ENCODE measurements at regions not wholly inside any gene's neighbourhood (a gene's known extent, or its start where the extent isn't known, plus 50 kb on each side); places are given as distances from the start of the nearest gene placed in this dataset.
"Not testable (repeated sequence)": the region's sequence is repeated elsewhere in the genome, so short reads cannot be mapped to it uniquely, and the experiment has no call there.

DNA sequence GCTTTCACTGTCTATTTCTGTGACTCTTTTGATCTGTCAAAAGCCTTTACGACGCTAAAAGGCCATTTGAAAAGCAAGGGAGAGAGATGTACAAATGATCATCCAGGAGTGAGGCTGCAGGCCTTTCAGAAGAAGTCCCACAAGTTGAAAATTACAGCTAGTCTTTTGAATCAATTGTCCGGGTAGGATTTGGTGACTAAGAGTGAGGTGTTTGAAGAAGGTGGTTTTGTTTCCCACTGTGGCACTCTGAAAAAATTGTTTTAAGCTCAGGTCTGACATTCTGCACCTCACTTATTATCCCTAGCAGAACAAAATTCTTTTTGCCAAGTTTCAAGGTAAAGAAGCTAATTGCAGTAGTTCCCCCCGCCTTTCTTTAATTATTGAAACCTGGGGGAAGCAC, 50.8 kb upstream of the TMEM108 start:
- no peak for DNase-seq (ENCODE audit: low read depth)

DNA sequence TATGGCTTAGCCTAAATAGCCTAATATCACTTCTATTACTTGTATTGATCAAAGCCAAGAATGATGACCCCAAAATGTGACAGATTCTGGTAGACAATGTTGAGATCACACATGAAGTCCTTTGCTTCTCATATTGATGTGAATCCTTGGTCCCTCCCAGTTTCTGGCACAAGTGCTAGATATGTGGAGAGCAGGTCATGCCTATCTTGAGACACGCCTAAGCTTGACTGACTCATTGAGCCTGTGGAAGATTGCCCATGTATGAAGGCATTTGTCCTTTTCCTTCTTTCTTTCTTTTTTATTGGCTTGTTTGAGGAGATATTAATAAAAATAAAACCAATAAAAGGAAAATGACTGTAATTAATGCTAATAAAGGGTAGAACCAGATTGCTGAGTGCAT, 54.0 kb upstream of the TMEM108 start:
- DNase-seq (ENCODE audit: low read depth), result no peak

DNA sequence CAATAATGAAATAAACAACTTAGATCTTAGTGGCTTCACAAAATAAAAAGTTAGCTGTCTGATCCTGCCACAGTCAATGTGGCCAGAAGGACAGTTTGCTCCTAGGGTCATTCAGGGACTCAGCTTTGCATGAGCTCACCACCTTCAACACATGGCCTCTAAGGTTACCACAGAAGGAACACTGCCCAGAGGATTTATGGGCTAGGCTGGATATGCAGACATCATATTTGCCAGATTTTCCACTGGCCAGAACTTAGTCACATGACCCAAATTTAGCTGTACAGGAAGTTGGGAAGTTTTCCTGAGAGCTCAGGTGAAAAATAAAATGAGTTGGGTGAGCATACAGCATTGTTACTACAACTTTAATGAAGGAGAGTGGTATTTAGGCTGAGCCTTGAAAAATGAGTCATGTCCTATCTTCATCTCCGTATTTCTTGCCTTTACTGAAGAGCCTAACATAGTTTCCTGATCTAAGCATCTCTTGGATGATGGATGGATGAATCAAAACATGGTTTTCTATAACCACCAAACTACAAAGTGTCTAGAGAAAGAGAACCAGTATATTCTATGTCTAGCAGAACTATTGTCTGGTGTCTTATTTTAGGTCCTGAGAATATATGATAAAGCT, 54.9 kb upstream of the TMEM108 start:
- DNase-seq (ENCODE audit: low read depth), result no peak

DNA sequence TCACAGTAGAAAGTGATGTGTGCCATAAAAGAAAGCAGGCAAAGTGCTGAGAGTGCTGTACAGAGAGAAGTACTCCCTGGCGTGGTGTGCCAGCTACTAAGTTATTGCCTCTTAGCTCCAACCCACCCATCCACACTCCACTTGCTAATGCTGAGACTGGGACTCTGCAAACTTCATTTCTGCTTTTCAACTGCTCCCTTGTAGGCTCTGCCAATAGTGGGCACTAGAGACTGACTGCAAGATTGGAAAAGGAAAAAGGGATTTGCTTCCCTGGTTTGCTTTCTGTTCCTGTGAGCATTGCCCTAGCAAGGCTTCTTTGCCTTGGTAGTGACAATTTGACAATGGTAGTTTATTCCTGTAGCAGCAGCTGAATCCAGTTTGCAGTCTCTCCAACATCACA, 56.5 kb upstream of the TMEM108 start:
- no peak for DNase-seq (ENCODE audit: low read depth)

DNA sequence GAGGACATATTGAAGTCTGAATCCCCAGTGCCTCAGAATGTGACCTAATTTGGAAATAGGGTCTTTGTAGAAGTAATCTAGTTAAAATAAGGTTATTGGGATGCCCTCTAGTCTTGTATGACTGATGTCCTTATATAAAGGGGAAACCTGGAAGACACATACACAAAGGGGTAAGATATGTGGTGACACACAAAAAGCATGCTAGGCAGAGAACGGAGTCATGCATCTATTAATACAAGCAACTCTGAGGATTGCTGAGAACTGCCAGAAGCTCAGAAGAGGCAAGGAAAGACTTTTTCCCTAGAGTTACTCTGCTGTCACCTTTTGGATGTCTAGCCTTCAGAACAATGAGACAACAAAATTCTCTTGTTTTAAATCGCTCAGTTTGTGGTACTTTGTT, 58.1 kb upstream of the TMEM108 start:
- DNase-seq (ENCODE audit: low read depth), result no peak

DNA sequence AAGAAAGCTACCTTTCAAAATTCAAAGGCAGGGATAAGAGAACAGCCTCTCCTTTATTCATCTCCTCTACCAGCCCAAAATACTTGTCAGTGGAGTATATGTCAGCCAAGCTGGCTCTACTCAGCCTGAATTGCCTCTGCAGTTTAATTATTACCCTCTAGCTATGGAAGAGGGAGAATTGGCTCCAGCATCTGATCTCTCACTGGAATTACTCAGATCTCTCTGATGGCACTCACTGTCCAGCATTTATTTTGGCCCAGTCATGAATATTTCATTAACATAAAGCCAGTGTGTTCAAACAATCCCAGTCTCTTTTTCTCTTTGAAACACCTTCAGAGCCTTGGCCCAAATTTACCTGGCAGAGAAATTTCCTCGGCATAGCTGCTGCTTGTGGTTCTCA, 58.6 kb upstream of the TMEM108 start:
- no peak for DNase-seq (ENCODE audit: low read depth)

DNA sequence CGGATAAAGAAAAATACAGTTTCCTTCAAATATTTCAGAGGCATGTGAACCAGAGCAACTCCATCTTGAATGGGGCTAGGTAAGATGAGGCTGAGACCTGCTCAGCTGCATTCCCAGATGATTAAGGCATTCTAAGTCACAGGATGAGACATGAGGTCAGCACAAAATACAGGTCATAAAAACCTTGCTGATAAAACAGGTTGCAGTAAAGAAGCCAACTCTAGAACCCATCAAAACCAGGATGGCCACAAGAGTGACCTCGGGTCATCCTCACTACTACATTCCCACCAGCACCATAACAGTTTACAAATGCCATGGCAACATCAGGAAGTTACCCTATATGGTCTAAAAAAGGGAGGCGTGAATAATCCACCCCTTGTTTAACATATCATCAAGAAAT, 59.2 kb upstream of the TMEM108 start:
- DNase-seq (ENCODE audit: low read depth), result not testable (repeated sequence)

DNA sequence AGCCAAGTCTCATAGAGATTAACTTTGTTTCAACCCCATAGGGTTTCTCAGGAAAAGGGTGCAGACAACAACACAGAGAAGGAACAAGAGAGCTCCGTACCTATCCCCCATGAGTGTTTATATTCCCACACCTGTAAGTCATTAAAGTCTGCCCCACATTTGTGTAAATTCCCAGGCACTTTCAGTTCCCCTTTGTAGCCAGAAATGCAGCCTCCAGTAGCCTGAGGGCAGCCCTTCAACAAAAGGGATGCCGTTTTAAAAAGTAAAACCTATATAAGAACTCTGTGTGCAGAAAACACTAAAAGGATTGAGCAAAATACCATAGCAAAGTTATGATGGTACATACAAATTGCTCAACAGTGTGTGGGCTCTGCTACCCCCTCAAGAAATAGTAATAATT, 59.7 kb upstream of the TMEM108 start:
- no peak for DNase-seq (ENCODE audit: low read depth)

DNA sequence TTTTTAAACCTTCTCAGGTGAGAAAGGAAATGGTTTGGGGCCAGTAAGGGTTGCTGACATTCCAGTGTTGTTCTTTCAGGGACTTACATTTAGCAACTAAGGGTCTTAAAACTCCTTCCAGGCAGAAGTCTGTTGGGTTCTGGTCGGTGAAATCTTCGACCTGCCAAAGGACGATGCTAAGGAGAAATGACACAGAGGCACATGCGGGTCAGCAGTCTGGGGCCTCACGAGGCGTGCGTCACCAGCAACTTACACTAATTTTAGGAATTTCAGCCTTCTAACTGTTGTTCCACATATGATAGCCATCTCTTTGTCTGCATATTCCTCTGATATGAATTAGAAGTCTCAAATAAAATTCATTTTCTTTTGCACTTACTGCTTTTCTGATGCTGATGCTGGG, 64.1 kb upstream of the TMEM108 start:
- no peak for DNase-seq (ENCODE audit: low read depth)

DNA sequence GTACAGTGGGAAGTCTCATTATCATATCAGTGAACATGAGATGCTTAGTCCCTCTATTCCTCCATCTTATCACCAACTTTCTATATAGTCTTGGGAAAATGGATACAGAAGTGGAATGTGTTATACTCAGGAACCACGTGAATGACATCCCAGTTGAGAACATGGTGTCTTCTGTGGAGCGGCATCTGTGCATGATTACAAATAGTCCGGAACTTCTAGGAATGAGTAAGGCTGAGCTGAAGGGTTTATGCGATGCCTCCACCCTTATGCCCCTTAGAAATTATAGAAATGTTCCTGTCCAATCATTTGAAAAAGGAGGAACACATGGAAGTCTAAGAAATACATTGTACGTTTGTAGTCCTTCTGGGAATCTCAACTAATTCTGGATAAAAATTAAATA, 64.8 kb upstream of the TMEM108 start:
- DNase-seq (ENCODE audit: low read depth), result no peak

DNA sequence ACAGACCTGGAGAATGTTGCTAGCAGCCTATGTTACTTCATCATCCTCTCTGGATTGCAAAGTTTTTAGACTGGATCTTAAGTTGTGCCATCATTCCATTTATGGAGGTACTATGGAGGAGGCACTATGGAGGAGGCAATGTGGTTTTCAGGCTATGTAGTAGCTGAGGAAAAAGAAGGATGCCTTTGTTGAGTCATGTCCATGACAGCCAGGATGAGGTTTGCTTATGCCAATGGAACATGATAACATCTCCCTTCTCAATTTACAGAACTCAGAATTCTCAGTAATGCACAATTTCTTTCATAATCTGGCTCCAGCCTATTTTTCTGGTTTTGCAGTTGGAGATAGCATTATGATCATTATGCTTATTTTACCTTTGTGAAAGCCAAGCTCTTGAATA, 65.9 kb upstream of the TMEM108 start:
- no peak for DNase-seq (ENCODE audit: low read depth)

DNA sequence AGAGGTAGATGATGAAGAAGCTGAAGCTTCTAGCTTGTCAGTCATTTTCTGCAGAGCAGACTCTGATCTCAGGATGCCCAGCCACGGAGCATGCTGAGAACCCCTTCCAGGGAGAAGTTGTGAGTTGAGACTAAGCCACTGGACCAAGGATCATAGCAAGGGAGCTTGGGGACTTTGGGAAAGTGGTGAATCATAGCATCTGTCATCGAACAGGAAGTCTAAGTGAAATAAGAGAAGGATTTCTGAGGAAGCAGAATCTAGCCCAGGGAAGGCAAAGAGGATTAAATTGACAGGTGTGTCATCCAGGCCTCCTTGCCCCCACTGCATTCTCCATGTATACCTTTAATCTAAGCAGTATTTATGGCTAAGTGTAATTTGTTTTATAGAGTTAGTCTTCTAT, 71.8 kb upstream of the TMEM108 start:
- no peak for DNase-seq (ENCODE audit: low read depth)

DNA sequence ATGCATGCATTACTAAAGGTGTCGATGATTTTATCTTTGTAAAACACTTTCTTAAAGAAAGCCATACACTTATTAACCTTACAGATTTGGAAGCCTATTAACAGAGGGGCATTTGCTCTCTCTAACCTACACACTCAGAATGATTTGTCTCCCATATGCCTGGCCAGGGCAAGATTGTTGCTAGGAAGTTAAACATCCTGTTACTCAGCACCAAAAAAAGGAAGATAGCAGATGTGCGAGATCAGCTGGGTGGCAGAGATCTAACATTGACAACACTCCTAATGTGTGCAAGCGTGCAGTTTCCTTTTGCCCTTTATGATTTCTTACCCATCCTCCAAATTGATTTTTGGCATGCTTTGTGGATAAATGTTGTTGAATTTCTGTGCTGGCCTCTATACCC, 73.9 kb upstream of the TMEM108 start:
- no peak for DNase-seq (ENCODE audit: low read depth)

DNA sequence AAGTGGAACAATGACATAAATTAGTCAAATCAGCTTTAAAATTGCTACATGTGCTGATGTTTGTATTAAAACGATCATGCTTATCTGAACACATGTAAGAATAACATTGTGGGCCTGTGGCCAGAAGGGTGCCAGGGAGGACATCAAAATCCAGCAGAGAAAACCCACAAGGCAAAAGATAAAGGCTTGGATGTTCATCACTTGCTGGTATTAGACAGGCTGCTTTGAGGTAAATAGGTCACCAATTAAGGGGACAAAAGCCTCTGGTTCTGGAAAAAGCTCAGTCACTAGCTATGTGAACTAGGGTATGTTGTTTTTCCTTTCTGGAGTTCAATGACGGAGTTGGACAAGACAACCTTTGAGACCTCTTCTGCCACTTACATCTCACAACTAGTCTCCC, 74.4 kb upstream of the TMEM108 start:
- no peak for DNase-seq (ENCODE audit: low read depth)

DNA sequence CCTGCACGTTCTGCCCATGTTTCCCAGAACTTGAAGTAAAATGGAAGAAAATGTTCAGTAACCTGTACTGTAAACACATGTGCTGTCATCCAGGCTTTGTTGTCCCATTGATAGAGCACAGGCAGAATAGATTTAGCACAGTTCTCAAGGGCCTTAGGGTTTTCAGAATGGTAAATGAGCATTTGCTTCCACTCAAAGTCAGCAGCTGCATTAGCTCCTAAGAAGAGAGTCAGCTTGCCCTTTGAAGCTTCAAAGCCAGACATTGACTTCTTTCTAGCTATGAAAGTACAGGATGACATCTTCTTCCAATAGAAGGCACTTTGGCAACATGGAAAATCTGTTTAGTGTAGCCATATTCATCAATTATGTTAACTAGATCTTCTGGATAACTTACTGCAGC, 76.2 kb upstream of the TMEM108 start:
- DNase-seq (ENCODE audit: low read depth), result no peak

DNA sequence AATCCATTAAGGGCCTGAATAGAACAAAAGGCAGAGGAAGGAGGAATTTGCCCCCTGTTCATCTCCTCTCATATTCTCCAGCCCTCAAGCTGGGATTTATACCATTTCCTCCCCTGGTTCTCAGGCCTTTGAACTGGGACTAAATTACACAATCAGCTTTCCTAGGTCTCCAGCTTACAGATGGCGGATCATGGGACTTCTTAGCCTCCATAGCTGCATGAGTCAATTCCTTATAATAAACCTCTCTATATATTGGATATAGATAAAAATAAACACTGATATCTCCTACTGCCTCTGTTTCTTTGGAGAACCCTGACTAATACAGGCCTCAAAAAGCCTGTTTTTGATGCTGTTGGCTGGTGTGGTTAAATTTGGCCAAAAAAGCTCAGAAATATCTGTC, 84.5 kb upstream of the TMEM108 start:
- DNase-seq (ENCODE audit: low read depth), result no peak

DNA sequence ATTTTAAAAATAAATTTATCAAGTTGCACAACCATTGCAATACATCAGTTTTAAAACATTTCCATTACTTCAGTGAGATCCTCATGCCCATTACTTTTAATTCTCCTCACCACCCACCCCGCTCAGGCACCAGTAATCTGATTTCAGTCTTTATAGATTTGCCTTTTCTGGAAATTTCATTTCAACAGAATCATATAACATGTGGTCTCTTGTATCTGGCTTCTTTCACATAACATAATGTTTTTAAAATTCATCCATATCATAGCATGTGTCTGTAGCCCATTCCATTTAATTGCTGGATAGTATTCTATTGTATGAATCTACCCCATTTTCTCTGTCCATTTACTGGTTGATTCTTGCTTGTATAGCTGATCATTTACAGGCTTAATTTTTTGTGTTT, 110.3 kb upstream of the TMEM108 start:
- DNase-seq (ENCODE audit: low read depth), result no peak

DNA sequence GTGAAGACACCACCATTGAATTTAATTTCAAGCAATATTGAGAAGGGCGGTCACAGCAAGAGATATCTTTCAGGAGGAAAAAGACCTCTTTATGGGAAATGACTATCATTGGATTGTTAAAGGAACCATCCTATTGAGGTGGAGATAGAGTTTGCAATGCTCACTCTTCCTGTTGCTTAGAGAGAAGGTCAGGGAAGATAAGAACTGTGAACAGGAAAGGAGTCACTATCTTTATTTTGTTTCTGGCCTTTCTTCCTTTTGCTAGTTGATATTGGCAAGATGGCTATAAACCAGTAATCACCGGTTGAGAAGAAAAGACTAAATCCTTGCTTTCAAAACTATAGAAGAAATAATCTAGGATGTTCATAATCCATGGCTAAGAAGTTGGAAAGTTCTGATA, 112.1 kb upstream of the TMEM108 start:
- no peak for DNase-seq (ENCODE audit: low read depth)

DNA sequence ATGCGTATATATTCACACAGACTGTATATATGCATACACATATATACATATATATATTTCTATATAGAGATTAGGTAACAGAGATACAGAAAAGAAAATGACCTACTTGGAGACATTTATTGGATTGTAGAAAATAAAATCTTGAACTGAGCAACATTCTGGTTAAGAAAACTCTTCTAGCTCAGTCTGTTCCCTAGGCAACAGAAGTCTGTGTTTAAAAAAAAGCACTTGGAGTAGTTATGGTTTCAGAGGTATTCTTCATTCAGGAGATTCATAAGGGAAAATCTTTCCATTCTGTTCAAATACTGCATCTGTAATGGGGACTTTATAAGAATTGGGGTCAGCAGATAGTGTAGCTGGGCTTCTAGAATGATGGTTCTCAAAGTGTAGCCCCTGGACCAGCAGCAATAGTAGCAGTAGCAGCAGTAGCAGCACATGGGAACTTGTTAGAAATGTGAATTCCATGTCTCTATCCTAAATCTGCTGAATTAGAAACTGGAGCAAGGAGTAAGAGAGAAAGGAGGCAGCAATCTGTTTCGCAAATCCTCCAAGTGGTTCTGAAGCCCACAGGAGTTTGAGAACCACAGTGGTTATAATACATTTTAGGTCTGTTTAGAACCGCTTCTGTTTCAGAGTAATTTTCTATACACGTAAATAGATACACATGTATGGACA, 112.8 kb upstream of the TMEM108 start:
- no peak for DNase-seq (ENCODE audit: low read depth)

DNA sequence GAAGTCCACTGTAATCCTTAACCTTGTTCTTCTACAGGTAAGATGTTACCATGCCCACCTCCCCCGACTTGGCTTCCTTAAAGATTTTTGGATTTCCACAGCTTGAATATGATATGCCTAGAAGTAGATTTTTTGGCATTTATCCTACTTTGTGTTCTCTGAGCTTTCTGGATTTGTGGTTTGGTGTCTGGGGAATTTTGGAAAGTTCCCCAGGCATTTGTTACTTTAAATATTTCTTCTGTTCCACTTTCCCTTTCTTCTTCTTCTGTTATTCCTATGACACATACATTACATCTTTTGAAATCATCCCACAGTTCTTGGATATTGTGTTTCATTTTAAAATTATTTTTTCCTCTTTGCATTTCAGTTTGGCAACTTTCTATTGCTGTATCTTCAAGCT, 122.1 kb upstream of the TMEM108 start:
- DNase-seq (ENCODE audit: low read depth), result no peak

DNA sequence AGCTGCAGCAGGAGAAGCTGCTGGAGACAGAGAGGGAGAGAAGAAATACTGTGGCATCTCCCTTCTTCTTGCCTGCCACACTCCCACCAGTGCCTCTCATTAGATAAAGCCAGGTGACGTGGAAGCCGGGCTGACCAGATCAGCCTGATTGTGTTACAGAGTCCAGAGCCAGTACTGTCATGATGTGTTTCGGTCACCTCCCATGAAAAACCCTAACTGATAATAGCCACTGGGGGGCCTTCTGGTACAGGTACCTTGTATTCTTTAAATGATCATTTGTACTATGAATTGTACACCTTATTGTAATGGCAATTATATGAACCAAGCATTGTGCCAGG, 125.8 kb upstream of the TMEM108 start:
- no peak for DNase-seq (ENCODE audit: low read depth)

DNA sequence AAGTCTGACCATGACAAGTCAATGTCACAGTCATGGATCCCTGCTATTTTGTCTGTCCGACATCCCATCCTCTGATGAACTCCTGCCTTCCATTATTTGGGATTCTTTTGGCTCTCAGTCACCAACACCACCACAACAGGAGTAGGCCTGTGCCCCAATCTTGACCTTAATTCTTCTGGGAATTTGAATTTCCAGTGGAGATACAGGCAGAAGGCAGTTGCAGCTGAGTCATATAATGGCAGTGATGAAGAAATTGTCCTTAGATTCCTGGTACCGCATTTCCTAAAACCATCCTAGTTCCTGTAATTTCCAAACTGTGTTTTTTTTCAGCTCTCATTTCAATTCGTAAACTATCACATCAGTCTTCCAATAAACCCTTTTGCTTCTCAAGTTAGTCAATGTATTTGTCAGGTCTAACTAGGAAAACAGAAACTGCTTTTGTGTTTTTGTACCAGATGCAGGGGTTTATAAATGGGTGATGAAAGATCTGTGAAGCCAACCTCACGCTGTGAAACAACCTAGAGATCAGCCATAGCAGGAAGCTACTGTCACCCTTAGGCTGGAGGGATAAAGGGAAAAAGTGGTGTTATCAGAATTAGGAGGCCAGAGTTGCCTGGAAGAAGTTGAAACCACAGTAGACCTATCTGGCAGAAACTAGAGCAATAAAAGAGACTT, 126.3 kb upstream of the TMEM108 start:
- DNase-seq (ENCODE audit: low read depth), result peak; percentile 5

DNA sequence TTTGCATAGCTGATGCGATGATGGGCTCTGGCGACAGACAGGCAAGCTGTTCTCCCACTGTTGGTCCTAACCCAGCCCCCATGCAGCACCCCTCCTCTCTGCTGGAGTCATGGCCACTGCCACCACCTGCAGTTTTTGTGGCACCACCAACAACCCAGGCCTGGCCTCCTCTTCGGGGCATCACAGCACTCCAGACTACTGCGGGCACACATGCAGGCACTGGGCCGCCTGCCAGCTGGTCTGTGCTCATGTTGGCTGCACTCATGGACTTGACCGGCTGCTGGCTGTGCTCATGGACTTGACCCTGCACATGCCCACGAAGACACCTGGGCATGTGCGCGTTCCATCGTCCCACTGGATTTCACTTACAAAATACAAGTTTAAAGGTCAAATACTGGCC, 130.9 kb upstream of the TMEM108 start:
- no peak for DNase-seq (ENCODE audit: low read depth)

DNA sequence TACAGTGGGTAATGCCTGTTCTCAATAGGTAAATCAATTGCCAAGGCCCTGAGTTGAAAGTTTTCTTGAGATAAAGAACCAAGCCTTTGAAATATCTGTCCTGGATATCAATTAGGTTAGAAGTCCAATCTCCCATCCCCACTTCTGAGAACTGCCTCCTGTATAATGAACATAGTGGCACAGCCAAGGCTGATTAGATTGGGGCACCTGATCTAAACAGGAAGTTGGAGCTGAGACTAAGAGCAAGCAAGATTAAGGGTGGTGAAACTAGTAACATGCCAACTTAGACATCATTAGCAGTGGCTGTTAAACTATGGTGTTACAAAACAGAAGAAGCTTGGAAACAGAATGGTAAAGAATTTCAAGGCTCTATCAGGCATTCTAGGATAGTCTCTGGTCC, 137.7 kb upstream of the TMEM108 start:
- DNase-seq (ENCODE audit: low read depth), result no peak

Data from HS-27A (cell line).